Liver (tissue), 8 donors: ENCODE measurements at regions not wholly inside any gene's neighbourhood (a gene's known extent, or its start where the extent isn't known, plus 50 kb on each side); places are given as distances from the start of the nearest gene placed in this dataset.

Source experiments
- DNase-seq: peaks from one replicate; pipeline ENCODE4 v3.0.0-alpha.2; 2017; ENCODE audit warnings: low spot score
- H3K27ac ChIP-seq, 2 donors: one replicate each; pipeline ENCODE4 v1.7.0; 2013; ENCODE audit warnings: inconsistent platforms in 2 of 2, low read length in 2 of 2, control low read depth in 1 of 2, low read depth in 1 of 2, mild to moderate bottlenecking in 1 of 2
- H3K27me3 ChIP-seq, 4 donors: one replicate each; pipeline versions ENCODE4 v1.6.1 to v1.7.0; 2013; ENCODE audit warnings: low read length in 3 of 4, inconsistent platforms in 1 of 4, mild to moderate bottlenecking in 1 of 4, moderate library complexity in 1 of 4; ENCODE audit not compliant: control insufficient read depth in 4 of 4, insufficient read depth in 4 of 4
- H3K36me3 ChIP-seq, 4 donors: one replicate each; pipeline versions ENCODE4 v1.6.1 to v1.7.0; 2013; ENCODE audit warnings: low read length in 3 of 4, mild to moderate bottlenecking in 3 of 4, low read depth in 1 of 4, moderate library complexity in 1 of 4; ENCODE audit not compliant: control insufficient read depth in 4 of 4, insufficient read depth in 3 of 4
- H3K4me1 ChIP-seq, 4 donors: one replicate each; pipeline versions ENCODE4 v1.6.1 to v1.7.0; 2013; ENCODE audit warnings: low read length in 3 of 4, mild to moderate bottlenecking in 3 of 4, moderate library complexity in 1 of 4; ENCODE audit not compliant: control insufficient read depth in 4 of 4, insufficient read depth in 4 of 4
- H3K4me3 ChIP-seq, 3 donors: one replicate each; pipeline versions ENCODE4 v1.6.1 to v1.7.0; 2013; ENCODE audit warnings: low read length in 3 of 3, control low read depth in 1 of 3, low read depth in 1 of 3, mild to moderate bottlenecking in 1 of 3
- H3K9ac ChIP-seq, 2 donors: one replicate each; pipeline ENCODE4 v1.7.0; 2013; ENCODE audit warnings: low read length in 2 of 2, mild to moderate bottlenecking in 2 of 2, moderate library complexity in 2 of 2, control low read depth in 1 of 2, low read depth in 1 of 2
- H3K9me3 ChIP-seq, 4 donors: one replicate each; pipeline versions ENCODE4 v1.6.1 to v1.7.0; 2013; ENCODE audit warnings: low read length in 3 of 4; ENCODE audit not compliant: control insufficient read depth in 4 of 4
- EGR1 ChIP-seq, 2 donors: IDR thresholded peaks; 2 replicates each; pipeline ENCODE4 v1.6.1; 2016 to 2018; ENCODE audit warnings: antibody characterized with exemption in 2 of 2, low read depth in 2 of 2
- FOXA1 ChIP-seq: IDR thresholded peaks from 2 replicates; pipeline ENCODE4 v1.6.1; 2016; ENCODE audit warnings: antibody characterized with exemption
- FOXA2 ChIP-seq: IDR thresholded peaks from 2 replicates; pipeline ENCODE4 v1.6.1; 2016; ENCODE audit warnings: antibody characterized with exemption
- GABPA ChIP-seq, 2 donors: IDR thresholded peaks in 1 of 2; conservative IDR thresholded peaks in 1 of 2; 2 replicates each; pipeline ENCODE4 v1.6.1; 2016; ENCODE audit warnings: antibody characterized with exemption in 2 of 2, mild to moderate bottlenecking in 1 of 2, moderate library complexity in 1 of 2
- HNF4A ChIP-seq, 2 donors: conservative IDR thresholded peaks; 2 replicates each; pipeline ENCODE4 v1.6.1; 2016; ENCODE audit warnings: antibody characterized with exemption in 2 of 2, mild to moderate bottlenecking in 2 of 2
- HNF4G ChIP-seq: IDR thresholded peaks from 2 replicates; pipeline ENCODE4 v1.6.1; 2016; ENCODE audit warnings: antibody characterized with exemption
- JUND ChIP-seq, 2 donors: IDR thresholded peaks; 2 replicates each; pipeline ENCODE4 v1.6.1; 2016; ENCODE audit warnings: antibody characterized with exemption in 2 of 2
- NR2F2 ChIP-seq: IDR thresholded peaks from 2 replicates; pipeline ENCODE4 v1.6.1; 2016; ENCODE audit warnings: antibody characterized with exemption
- RAD21 ChIP-seq, 2 donors: IDR thresholded peaks; 2 replicates each; pipeline ENCODE4 v1.6.1; 2016; ENCODE audit warnings: antibody characterized with exemption in 2 of 2, mild to moderate bottlenecking in 2 of 2
- RXRA ChIP-seq, 2 donors: IDR thresholded peaks; 2 replicates each; pipeline ENCODE4 v1.6.1; 2017 to 2018; ENCODE audit warnings: antibody characterized with exemption in 2 of 2, mild to moderate bottlenecking in 1 of 2
- SP1 ChIP-seq: IDR thresholded peaks from 2 replicates; pipeline ENCODE4 v1.6.1; 2018; ENCODE audit warnings: antibody characterized with exemption, mild to moderate bottlenecking
- TAF1 ChIP-seq: conservative IDR thresholded peaks from 2 replicates; pipeline ENCODE4 v1.6.1; 2016; ENCODE audit warnings: antibody characterized with exemption, mild to moderate bottlenecking
- YY1 ChIP-seq: IDR thresholded peaks from 2 replicates; pipeline ENCODE4 v1.6.1; 2016; ENCODE audit warnings: antibody characterized with exemption, mild to moderate bottlenecking
- ZBTB33 ChIP-seq: IDR thresholded peaks from 2 replicates; pipeline ENCODE4 v1.6.1; 2016; ENCODE audit warnings: antibody characterized with exemption
- WGBS: extraction: QIAGEN DNeasy Blood & Tissue Kit; methylation state at CpG from one replicate; pipeline ENCODE4 v1.1.7; 2013; 5-methylcytosine and 5-hydroxymethylcytosine counted together
- TF ChIP-seq, protein P1 (sequence below): IDR thresholded peaks from 2 replicates; pipeline ENCODE4 v1.6.1; 2016; ENCODE audit warnings: antibody characterized with exemption
- TF ChIP-seq, protein P2 (sequence below): fragments of 150-350 bp; IDR thresholded peaks from 2 replicates; pipeline ENCODE4 v1.5.1; 2017; ENCODE audit warnings: improper control_type of control experiment, low read depth, low read length; ENCODE audit not compliant: missing input control
- TF ChIP-seq, protein P3 (sequence below): IDR thresholded peaks from 2 replicates; pipeline ENCODE4 v1.6.1; 2016; ENCODE audit warnings: antibody characterized with exemption, mild to moderate bottlenecking
- TF ChIP-seq, protein P4 (sequence below): IDR thresholded peaks from 2 replicates; pipeline ENCODE4 v1.6.1; 2016; ENCODE audit warnings: antibody characterized with exemption
- donor health status: healthy.
- donor health status: healthy.
- donor health status: healthy.
- donor health status: healthy.
- donor health status: healthy.

GRCh38 chr7:91659096-91659495 is 221.4 kb downstream of the MTERF1 start:
- H3K27me3 ChIP-seq, result no peaks in the 10 kb centered on the region
- H3K4me1 ChIP-seq, result no peaks in the 10 kb centered on the region
- H3K4me3 ChIP-seq, result no peak overlapping the region
- H3K27ac ChIP-seq, result no peak overlapping the region
- H3K9me3 ChIP-seq, result no peaks in the 10 kb centered on the region
- TF ChIP-seq, protein P1, sequence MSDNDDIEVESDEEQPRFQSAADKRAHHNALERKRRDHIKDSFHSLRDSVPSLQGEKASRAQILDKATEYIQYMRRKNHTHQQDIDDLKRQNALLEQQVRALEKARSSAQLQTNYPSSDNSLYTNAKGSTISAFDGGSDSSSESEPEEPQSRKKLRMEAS, result no peak
- TF ChIP-seq, protein P2, sequence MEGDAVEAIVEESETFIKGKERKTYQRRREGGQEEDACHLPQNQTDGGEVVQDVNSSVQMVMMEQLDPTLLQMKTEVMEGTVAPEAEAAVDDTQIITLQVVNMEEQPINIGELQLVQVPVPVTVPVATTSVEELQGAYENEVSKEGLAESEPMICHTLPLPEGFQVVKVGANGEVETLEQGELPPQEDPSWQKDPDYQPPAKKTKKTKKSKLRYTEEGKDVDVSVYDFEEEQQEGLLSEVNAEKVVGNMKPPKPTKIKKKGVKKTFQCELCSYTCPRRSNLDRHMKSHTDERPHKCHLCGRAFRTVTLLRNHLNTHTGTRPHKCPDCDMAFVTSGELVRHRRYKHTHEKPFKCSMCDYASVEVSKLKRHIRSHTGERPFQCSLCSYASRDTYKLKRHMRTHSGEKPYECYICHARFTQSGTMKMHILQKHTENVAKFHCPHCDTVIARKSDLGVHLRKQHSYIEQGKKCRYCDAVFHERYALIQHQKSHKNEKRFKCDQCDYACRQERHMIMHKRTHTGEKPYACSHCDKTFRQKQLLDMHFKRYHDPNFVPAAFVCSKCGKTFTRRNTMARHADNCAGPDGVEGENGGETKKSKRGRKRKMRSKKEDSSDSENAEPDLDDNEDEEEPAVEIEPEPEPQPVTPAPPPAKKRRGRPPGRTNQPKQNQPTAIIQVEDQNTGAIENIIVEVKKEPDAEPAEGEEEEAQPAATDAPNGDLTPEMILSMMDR, result no peak
- no peak for TF ChIP-seq HNF4G
- TF ChIP-seq JUND (IDR thresholded peaks at IDR 0.05), result no peak
- no peak for TF ChIP-seq RXRA (IDR thresholded peaks at IDR 0.05)
- no peak for TF ChIP-seq GABPA (IDR thresholded peaks at IDR 0.05 in 1 of 2, conservative IDR thresholded peaks at IDR 0.05 in 1 of 2)
- TF ChIP-seq FOXA2, result no peak
- TF ChIP-seq FOXA1, result no peak
- TF ChIP-seq ZBTB33, result no peak
- no peak for TF ChIP-seq EGR1 (IDR thresholded peaks at IDR 0.05; ENCODE audit: low read depth in 2 of 2)
- no peak for TF ChIP-seq RAD21 (IDR thresholded peaks at IDR 0.05)
- TF ChIP-seq, protein P3, sequence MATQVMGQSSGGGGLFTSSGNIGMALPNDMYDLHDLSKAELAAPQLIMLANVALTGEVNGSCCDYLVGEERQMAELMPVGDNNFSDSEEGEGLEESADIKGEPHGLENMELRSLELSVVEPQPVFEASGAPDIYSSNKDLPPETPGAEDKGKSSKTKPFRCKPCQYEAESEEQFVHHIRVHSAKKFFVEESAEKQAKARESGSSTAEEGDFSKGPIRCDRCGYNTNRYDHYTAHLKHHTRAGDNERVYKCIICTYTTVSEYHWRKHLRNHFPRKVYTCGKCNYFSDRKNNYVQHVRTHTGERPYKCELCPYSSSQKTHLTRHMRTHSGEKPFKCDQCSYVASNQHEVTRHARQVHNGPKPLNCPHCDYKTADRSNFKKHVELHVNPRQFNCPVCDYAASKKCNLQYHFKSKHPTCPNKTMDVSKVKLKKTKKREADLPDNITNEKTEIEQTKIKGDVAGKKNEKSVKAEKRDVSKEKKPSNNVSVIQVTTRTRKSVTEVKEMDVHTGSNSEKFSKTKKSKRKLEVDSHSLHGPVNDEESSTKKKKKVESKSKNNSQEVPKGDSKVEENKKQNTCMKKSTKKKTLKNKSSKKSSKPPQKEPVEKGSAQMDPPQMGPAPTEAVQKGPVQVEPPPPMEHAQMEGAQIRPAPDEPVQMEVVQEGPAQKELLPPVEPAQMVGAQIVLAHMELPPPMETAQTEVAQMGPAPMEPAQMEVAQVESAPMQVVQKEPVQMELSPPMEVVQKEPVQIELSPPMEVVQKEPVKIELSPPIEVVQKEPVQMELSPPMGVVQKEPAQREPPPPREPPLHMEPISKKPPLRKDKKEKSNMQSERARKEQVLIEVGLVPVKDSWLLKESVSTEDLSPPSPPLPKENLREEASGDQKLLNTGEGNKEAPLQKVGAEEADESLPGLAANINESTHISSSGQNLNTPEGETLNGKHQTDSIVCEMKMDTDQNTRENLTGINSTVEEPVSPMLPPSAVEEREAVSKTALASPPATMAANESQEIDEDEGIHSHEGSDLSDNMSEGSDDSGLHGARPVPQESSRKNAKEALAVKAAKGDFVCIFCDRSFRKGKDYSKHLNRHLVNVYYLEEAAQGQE, result no peak
- no peak for TF ChIP-seq YY1
- TF ChIP-seq NR2F2, result no peak
- TF ChIP-seq, protein P4, sequence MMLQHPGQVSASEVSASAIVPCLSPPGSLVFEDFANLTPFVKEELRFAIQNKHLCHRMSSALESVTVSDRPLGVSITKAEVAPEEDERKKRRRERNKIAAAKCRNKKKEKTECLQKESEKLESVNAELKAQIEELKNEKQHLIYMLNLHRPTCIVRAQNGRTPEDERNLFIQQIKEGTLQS, result no peak
- no peak for TF ChIP-seq HNF4A (conservative IDR thresholded peaks at IDR 0.05)
- no peak for TF ChIP-seq TAF1
- no peak for TF ChIP-seq SP1
- H3K36me3 ChIP-seq, result no peaks in the 10 kb centered on the region
- H3K9ac ChIP-seq, result no peak overlapping the region
- 86% methylated on average over 5 of the region's 5 CpGs for WGBS
- no peak for DNase-seq
